ENCODE measurements at regions not wholly inside any gene's neighbourhood (a gene's known extent, or its start where the extent isn't known, plus 50 kb on each side); places are given as distances from the start of the nearest gene placed in this dataset.

- H3K27ac ChIP-seq: no peak overlapping the region
- TF ChIP-seq, protein P1, sequence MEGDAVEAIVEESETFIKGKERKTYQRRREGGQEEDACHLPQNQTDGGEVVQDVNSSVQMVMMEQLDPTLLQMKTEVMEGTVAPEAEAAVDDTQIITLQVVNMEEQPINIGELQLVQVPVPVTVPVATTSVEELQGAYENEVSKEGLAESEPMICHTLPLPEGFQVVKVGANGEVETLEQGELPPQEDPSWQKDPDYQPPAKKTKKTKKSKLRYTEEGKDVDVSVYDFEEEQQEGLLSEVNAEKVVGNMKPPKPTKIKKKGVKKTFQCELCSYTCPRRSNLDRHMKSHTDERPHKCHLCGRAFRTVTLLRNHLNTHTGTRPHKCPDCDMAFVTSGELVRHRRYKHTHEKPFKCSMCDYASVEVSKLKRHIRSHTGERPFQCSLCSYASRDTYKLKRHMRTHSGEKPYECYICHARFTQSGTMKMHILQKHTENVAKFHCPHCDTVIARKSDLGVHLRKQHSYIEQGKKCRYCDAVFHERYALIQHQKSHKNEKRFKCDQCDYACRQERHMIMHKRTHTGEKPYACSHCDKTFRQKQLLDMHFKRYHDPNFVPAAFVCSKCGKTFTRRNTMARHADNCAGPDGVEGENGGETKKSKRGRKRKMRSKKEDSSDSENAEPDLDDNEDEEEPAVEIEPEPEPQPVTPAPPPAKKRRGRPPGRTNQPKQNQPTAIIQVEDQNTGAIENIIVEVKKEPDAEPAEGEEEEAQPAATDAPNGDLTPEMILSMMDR (IDR thresholded peaks at IDR 0.05): no peak
- no peak for TF ChIP-seq ZFX (IDR thresholded peaks at IDR 0.05; ENCODE audit: borderline replicate concordance)
These were observed 128.0 kb downstream of the HRH4 start for GRCh38 chr18:24588440-24588839.

DNA sequence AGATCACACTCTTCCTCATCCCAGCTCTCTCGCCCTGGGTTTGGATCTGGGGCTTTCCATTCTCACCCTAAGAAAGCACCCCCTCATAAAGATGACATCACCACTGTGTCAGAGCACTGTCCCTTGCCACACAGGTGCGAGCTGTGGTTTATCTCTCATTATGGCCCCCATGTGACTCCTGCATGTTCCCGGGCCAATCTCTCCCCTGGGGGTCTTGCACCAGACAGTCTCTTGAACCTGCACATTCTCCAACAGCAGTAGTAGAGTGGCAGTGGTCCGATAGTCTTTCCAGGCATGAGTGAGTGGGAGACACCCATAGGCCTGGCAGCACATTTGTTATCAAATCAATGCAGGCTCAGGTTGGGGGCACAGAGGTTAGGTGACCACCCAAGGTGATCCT is 130.5 kb downstream of the HRH4 start:
- no peak for TF ChIP-seq ZFX (IDR thresholded peaks at IDR 0.05; ENCODE audit: borderline replicate concordance)
- TF ChIP-seq, protein P1 (IDR thresholded peaks at IDR 0.05): no peak
- H3K27ac ChIP-seq: no peak overlapping the region

GRCh38 chr18:24593401-24593800 is 133.0 kb downstream of the HRH4 start:
- no peak for TF ChIP-seq ZFX (IDR thresholded peaks at IDR 0.05; ENCODE audit: borderline replicate concordance)
- TF ChIP-seq, protein P1 (IDR thresholded peaks at IDR 0.05): no peak

GRCh38 chr18:24593886-24594285 is 133.4 kb downstream of the HRH4 start:
- no peak overlapping the region for H3K27ac ChIP-seq

More at GRCh38 chr18:24593401-24593800, 133.0 kb downstream of the HRH4 start:
- H3K27ac ChIP-seq: no peak overlapping the region

DNA sequence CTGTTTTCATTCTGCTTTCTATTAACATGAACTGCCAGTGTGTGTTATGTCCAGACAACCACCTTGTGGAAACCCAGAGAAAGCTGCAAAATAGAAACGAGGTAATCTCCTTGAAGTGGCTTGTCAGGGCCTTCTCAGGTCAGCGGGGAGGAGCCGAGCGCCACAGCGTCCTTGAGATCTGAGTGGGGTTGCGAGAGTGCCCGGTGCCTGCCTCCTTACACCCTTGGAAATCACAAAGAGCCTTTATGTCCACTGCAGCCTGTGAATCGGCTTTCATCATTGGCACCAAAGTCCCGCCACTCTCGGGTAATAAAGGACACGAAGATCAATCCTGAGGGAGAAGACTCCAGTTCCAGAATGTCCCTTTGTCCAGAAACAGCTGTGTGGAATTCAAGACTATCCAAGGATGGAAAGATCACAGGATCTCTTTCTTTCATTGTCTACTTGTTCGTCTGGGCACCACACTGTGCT is 135.2 kb downstream of the HRH4 start:
- TF ChIP-seq, protein P1 (IDR thresholded peaks at IDR 0.05): no peak
- no peak for TF ChIP-seq ZFX (IDR thresholded peaks at IDR 0.05; ENCODE audit: borderline replicate concordance)
- H3K27ac ChIP-seq: no peak overlapping the region

More at GRCh38 chr18:24593886-24594285, 133.4 kb downstream of the HRH4 start:
- TF ChIP-seq, protein P1 (IDR thresholded peaks at IDR 0.05): no peak

- TF ChIP-seq, protein P1 (IDR thresholded peaks at IDR 0.05): peak; percentile 73
- no peak for TF ChIP-seq ZFX (IDR thresholded peaks at IDR 0.05; ENCODE audit: borderline replicate concordance)
- no peak overlapping the region for H3K27ac ChIP-seq
These were observed 139.7 kb downstream of the HRH4 start for GRCh38 chr18:24600076-24600654.

GRCh38 chr18:24601585-24601984 is 141.1 kb downstream of the HRH4 start:
- TF ChIP-seq ZFX (IDR thresholded peaks at IDR 0.05; ENCODE audit: borderline replicate concordance): no peak
- TF ChIP-seq, protein P1 (IDR thresholded peaks at IDR 0.05): no peak

More at GRCh38 chr18:24601585-24601984, 141.1 kb downstream of the HRH4 start:
- H3K27ac ChIP-seq: no peak overlapping the region

Data from 22Rv1 (cell line).